ENCODE measurements at regions not wholly inside any gene's neighbourhood (a gene's known extent, or its start where the extent isn't known, plus 50 kb on each side); places are given as distances from the start of the nearest gene placed in this dataset.

DNA sequence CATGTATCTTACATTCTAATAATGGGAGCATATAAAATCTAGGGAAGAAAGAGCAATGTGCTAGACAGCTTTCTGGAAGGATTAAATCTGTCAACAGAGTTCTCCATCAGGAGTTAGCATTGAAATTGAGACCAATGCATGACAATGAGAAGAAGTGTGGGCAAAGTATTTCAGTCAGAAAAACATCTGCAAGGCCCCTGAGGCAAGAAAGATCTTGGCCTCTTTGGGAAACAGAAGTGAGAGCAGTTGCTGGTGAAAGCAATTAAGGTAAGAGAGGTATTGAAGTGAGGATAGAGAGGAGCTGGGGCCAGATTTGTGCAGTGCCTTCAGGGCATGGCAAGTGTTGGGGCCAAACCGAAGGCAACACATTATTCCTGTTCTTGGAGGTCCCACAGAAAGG, 999.1 kb downstream of the STPG2 start:
- H2AFZ ChIP-seq: no peak overlapping the region
- peaks cover 12% of the 10 kb centered on the region for H3K9me3 Mint-ChIP-seq
- H3K27me3 Mint-ChIP-seq (ENCODE audit: insufficient read depth, low read depth, poor library complexity): peaks cover 6% of the 10 kb centered on the region
- no peaks in the 10 kb centered on the region for H3K27me3 ChIP-seq (ENCODE audit: insufficient read depth)
- peaks cover 30% of the 10 kb centered on the region for H3K36me3 Mint-ChIP-seq (ENCODE audit: low read depth)
- H3K36me3 ChIP-seq (ENCODE audit: insufficient read depth): no peaks in the 10 kb centered on the region
- no peak overlapping the region for H3K4me3 ChIP-seq
- no peaks in the 10 kb centered on the region for H4K20me1 ChIP-seq (replicated peaks; ENCODE audit: insufficient read depth)
- DNase-seq (ENCODE audit: low spot score): no peak
- peaks cover 40% of the 10 kb centered on the region for H3K4me1 Mint-ChIP-seq
- no peak for ATAC-seq
- no peak for TF ChIP-seq ZNF114 (CRISPR knock-in tag; IDR thresholded peaks at IDR 0.05)
- no peak for TF ChIP-seq EZH2 (IDR thresholded peaks at IDR 0.05; ENCODE audit: low read depth, unreplicated experiment)
- no peak for TF ChIP-seq EZH2phosphoT487 (IDR thresholded peaks at IDR 0.05; ENCODE audit: unreplicated experiment)
- TF ChIP-seq, protein P1, sequence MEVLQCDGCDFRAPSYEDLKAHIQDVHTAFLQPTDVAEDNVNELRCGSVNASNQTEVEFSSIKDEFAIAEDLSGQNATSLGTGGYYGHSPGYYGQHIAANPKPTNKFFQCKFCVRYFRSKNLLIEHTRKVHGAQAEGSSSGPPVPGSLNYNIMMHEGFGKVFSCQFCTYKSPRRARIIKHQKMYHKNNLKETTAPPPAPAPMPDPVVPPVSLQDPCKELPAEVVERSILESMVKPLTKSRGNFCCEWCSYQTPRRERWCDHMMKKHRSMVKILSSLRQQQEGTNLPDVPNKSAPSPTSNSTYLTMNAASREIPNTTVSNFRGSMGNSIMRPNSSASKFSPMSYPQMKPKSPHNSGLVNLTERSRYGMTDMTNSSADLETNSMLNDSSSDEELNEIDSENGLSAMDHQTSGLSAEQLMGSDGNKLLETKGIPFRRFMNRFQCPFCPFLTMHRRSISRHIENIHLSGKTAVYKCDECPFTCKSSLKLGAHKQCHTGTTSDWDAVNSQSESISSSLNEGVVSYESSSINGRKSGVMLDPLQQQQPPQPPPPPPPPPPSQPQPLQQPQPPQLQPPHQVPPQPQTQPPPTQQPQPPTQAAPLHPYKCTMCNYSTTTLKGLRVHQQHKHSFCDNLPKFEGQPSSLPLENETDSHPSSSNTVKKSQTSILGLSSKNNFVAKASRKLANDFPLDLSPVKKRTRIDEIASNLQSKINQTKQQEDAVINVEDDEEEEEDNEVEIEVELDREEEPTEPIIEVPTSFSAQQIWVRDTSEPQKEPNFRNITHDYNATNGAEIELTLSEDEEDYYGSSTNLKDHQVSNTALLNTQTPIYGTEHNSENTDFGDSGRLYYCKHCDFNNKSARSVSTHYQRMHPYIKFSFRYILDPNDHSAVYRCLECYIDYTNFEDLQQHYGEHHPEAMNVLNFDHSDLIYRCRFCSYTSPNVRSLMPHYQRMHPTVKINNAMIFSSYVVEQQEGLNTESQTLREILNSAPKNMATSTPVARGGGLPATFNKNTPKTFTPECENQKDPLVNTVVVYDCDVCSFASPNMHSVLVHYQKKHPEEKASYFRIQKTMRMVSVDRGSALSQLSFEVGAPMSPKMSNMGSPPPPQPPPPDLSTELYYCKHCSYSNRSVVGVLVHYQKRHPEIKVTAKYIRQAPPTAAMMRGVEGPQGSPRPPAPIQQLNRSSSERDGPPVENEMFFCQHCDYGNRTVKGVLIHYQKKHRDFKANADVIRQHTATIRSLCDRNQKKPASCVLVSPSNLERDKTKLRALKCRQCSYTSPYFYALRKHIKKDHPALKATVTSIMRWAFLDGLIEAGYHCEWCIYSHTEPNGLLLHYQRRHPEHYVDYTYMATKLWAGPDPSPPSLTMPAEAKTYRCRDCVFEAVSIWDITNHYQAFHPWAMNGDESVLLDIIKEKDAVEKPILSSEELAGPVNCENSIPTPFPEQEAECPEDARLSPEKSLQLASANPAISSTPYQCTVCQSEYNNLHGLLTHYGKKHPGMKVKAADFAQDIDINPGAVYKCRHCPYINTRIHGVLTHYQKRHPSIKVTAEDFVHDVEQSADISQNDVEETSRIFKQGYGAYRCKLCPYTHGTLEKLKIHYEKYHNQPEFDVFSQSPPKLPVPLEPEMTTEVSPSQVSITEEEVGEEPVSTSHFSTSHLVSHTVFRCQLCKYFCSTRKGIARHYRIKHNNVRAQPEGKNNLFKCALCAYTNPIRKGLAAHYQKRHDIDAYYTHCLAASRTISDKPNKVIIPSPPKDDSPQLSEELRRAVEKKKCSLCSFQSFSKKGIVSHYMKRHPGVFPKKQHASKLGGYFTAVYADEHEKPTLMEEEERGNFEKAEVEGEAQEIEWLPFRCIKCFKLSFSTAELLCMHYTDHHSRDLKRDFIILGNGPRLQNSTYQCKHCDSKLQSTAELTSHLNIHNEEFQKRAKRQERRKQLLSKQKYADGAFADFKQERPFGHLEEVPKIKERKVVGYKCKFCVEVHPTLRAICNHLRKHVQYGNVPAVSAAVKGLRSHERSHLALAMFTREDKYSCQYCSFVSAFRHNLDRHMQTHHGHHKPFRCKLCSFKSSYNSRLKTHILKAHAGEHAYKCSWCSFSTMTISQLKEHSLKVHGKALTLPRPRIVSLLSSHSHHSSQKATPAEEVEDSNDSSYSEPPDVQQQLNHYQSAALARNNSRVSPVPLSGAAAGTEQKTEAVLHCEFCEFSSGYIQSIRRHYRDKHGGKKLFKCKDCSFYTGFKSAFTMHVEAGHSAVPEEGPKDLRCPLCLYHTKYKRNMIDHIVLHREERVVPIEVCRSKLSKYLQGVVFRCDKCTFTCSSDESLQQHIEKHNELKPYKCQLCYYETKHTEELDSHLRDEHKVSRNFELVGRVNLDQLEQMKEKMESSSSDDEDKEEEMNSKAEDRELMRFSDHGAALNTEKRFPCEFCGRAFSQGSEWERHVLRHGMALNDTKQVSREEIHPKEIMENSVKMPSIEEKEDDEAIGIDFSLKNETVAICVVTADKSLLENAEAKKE (CRISPR knock-in tag; IDR thresholded peaks at IDR 0.05): no peak
- no peak for TF ChIP-seq CREB1 (CRISPR knock-in tag; IDR thresholded peaks at IDR 0.05; ENCODE audit: low read depth)
- no peak for TF ChIP-seq STAT1 (IDR thresholded peaks at IDR 0.05; ENCODE audit: unreplicated experiment)
- no peak for TF ChIP-seq JUNB (IDR thresholded peaks at IDR 0.05; ENCODE audit: unreplicated experiment)
- no peak for TF ChIP-seq POLR2AphosphoS5 (IDR thresholded peaks at IDR 0.05; ENCODE audit: low read depth)
- TF ChIP-seq, protein P2, sequence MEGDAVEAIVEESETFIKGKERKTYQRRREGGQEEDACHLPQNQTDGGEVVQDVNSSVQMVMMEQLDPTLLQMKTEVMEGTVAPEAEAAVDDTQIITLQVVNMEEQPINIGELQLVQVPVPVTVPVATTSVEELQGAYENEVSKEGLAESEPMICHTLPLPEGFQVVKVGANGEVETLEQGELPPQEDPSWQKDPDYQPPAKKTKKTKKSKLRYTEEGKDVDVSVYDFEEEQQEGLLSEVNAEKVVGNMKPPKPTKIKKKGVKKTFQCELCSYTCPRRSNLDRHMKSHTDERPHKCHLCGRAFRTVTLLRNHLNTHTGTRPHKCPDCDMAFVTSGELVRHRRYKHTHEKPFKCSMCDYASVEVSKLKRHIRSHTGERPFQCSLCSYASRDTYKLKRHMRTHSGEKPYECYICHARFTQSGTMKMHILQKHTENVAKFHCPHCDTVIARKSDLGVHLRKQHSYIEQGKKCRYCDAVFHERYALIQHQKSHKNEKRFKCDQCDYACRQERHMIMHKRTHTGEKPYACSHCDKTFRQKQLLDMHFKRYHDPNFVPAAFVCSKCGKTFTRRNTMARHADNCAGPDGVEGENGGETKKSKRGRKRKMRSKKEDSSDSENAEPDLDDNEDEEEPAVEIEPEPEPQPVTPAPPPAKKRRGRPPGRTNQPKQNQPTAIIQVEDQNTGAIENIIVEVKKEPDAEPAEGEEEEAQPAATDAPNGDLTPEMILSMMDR (conservative IDR thresholded peaks at IDR 0.05; ENCODE audit: low read depth in 2 of 2): no peak
- TF ChIP-seq, protein P3, sequence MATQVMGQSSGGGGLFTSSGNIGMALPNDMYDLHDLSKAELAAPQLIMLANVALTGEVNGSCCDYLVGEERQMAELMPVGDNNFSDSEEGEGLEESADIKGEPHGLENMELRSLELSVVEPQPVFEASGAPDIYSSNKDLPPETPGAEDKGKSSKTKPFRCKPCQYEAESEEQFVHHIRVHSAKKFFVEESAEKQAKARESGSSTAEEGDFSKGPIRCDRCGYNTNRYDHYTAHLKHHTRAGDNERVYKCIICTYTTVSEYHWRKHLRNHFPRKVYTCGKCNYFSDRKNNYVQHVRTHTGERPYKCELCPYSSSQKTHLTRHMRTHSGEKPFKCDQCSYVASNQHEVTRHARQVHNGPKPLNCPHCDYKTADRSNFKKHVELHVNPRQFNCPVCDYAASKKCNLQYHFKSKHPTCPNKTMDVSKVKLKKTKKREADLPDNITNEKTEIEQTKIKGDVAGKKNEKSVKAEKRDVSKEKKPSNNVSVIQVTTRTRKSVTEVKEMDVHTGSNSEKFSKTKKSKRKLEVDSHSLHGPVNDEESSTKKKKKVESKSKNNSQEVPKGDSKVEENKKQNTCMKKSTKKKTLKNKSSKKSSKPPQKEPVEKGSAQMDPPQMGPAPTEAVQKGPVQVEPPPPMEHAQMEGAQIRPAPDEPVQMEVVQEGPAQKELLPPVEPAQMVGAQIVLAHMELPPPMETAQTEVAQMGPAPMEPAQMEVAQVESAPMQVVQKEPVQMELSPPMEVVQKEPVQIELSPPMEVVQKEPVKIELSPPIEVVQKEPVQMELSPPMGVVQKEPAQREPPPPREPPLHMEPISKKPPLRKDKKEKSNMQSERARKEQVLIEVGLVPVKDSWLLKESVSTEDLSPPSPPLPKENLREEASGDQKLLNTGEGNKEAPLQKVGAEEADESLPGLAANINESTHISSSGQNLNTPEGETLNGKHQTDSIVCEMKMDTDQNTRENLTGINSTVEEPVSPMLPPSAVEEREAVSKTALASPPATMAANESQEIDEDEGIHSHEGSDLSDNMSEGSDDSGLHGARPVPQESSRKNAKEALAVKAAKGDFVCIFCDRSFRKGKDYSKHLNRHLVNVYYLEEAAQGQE (IDR thresholded peaks at IDR 0.05; ENCODE audit: unreplicated experiment): no peak
- TF ChIP-seq NANOG (IDR thresholded peaks at IDR 0.05; ENCODE audit: borderline replicate concordance): no peak
- no peak for TF ChIP-seq ZNF331 (CRISPR knock-in tag; IDR thresholded peaks at IDR 0.05; ENCODE audit: low read depth)
- H3K27ac ChIP-seq (ENCODE audit: low read depth): no peak overlapping the region
- H3F3A ChIP-seq (replicated peaks; ENCODE audit: low read depth): no peaks in the 10 kb centered on the region
- H3K4me3 Mint-ChIP-seq: no peak overlapping the region
- peaks cover 35% of the 10 kb centered on the region; the same call in 1 of the 2 replicates for H3K4me1 ChIP-seq (ENCODE audit: insufficient read depth)
- no peaks in the 10 kb centered on the region for H3K79me2 ChIP-seq (replicated peaks; ENCODE audit: insufficient read depth)
- peaks cover 11% of the 10 kb centered on the region; the same call in 1 of the 2 replicates for H3K9me2 ChIP-seq (ENCODE audit: insufficient read depth)
- H3K4me2 ChIP-seq: no peak overlapping the region
- no peak overlapping the region for H3K27ac Mint-ChIP-seq

Measured in GM23338 (cell line).